CMK (cell line): ENCODE measurements at regions not wholly inside any gene's neighbourhood (a gene's known extent, or its start where the extent isn't known, plus 50 kb on each side); places are given as distances from the start of the nearest gene placed in this dataset.

ENCODE experiments used
- DNase-seq: peaks from one replicate; pipeline ENCODE4 v3.0.0-alpha.2; 2010; ENCODE audit warnings: low read depth

- no peak for DNase-seq
These were observed 422.6 kb downstream of the MAN2A1 start for GRCh38 chr5:110112348-110112747.

DNA sequence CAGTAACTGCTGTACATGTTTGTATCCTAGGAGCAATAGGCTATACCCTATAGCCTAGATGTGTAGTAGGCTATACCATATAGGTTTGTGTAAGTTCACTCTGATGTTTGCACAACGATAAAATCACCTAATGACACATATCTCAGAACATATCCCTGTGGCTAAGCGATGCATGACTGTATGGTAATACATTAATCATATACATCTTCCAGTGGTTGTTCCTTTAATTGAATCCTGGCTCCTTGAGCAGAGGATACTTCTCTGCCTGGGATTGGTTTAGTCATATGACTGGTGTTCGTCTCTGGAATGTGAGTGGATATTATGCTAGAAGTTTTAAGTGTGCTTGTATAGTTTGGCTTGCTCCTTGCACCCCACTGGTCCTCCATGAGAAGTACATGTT is 425.8 kb downstream of the MAN2A1 start:
- DNase-seq = no peak

DNA sequence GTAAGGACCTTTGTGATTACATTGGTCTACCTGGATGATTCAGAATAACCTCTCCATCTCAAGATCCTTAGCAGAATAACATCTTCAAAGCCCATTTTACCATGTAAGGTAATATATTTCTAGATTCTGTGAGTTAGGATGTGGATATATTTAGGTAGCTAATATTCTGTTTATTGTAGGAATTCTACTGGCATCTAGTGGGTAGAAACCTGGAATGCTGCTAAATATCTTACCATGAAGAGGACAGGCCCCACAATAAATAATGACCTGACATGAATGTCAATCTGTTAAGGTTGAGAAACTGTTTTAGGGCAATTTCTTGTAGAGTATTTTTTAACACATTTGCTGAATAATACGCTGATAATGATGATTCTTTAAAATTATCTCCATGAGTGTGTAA is 426.8 kb downstream of the MAN2A1 start:
- no peak for DNase-seq

- DNase-seq = no peak
These were observed 445.5 kb downstream of the MAN2A1 start for GRCh38 chr5:110134963-110135935.

- no peak for DNase-seq
These were observed 460.5 kb downstream of the MAN2A1 start for GRCh38 chr5:110150199-110150598.

DNA sequence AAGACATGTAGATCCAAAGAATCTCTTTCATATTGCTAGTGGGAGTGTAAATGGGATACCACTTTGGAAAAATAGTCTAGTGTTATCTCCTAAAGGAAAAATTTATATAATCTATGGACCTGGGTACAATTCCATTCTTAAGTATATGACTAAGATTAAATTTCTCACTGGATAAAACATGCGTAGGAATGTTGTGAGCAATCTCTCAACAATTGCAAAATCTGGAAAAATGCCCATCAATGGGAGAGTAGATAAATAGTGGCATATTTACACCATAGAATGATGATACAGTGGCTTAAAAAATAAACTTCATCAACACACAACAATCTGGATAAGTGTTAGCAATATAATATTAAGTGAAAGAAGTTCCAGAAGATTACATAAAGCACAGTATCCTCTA is 469.5 kb downstream of the MAN2A1 start:
- DNase-seq = no peak

DNA sequence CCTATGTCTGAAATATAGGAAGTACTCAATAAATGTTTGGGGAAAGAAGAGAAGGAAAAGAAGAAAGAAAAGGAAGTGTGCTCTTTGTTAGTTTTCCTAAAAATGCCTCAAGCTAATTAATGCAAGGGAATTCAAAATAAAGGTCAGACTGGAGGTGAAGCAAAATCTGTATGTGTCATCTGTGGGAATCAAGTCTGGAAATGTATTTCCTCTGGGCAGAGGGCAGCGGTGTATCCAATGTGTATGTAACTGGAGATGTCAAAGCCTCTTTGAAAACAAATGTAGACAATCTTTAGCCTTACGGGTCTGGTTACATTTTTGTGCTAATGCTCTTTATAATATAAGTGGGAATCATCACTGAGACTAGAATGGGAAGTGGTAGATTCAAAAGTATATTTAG is 471.4 kb downstream of the MAN2A1 start:
- DNase-seq = no peak

DNA sequence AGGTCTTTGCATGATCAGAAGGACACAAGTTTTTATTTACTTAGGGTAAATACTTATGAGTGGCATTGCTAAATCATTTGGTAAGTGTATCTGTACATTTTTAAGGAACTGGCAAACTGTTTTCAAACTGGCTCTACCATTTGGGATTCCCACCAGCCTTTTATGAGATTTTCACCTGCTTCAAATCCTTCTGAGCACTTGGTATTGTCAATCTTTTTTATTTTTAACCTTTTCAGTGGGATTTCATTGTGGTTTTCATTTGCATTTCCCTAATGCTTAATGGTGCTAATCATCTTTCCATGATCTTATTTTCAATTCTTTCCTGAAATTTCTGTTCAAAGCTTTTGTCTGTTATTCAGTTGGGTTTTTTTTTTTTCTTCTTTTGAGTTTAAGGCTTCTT is 475.6 kb downstream of the MAN2A1 start:
- DNase-seq = no peak

- DNase-seq = no peak
These were observed 477.7 kb downstream of the MAN2A1 start for GRCh38 chr5:110167384-110167783.

DNA sequence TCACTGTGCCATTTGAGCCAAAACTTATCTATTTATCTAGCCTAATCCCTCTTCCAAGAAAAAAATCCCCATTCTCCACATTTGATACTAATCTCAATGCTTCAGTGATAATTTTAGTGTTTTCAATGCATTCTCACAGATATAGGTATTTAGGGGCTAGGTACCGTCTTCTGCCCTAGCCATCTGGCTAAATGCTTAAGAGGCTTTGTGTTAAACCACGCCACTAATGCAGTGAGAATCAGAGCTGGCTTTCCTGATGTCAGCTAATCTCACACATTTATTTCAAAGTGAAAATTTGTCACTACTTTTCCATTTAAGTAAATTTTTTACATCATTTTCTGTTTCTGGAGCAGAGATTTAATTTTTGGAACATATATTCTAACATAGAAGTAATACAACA is 479.7 kb downstream of the MAN2A1 start:
- DNase-seq = no peak

DNA sequence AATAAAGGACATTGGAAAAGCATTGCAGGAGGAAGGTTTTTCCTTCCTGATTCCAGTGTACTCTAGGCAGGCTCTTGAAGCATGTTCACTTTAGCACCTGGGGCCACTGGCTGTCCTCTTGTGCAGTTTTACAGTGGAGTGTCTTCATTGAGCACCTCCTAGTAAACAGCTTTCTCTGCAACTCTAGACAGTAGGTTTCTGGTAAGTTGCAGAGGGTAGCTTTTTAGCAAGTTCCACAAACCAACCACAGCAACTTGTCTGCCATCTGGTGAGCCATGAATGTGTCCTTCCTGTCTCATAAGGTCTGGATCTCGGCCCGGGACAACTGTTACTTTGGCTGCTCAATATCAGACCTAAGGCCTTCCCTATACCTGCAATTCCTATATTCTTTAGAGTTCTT is 488.0 kb downstream of the MAN2A1 start:
- no peak for DNase-seq

- no peak for DNase-seq
These were observed 489.6 kb downstream of the MAN2A1 start for GRCh38 chr5:110179321-110179720.

DNA sequence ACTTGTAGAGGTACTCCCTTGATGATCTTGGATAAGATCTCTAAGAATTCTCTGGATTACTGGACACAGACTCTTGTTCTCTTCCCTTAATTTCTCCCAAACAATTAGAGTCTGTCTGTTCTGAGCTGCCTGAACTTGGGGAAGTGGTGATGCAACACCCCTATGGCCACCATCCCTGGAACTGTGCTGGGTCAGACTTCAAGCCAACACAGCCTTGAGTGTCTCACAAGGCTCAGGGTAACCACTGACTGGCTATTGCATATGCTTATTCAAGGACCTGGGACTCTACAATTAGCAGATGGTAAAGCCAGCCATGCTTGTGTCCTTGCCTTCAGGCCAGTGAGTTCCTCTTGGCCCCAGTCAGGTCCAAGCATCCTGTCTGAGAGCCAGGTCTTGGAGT is 504.5 kb downstream of the MAN2A1 start:
- no peak for DNase-seq

DNA sequence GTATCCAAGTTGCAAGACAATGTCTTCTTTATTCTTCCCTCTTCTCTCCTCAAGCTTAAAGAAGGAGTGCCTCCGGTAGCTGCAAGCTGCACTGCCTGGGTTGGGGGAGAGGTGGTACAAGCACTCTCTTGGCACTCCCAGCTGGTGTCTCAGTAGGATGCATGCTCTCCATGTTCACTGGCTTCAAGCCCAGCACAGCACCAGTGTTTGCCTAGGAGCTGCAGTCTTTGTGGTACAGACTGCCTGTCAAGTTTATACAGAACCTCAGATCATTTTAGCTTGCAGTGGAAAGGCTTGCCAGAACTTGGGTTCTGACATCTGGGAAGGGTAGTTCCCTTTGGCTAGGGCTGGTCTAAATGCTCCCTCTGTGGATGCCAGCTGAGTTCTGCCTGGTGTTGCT is 505.6 kb downstream of the MAN2A1 start:
- DNase-seq = no peak

- no peak for DNase-seq
These were observed 512.1 kb downstream of the MAN2A1 start for GRCh38 chr5:110201791-110202190.

DNA sequence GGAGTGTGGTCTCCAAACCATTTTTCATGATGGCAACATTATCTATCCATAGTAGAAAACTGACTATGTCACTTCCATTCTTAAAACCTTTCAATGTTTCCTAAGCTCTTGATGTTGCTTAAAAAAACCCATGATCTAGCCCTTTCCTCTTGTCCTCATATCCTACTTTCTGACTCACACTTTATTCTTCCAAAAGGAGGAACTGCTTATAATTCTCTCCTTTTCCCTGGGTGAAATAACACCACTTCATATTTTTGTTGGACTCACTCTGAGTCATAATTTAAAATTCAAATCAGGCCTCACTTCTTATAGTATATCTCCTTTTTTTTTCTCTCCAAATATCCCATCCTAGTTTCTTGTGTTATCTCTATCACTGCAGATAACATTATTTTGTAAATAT is 513.9 kb downstream of the MAN2A1 start:
- no peak for DNase-seq

DNA sequence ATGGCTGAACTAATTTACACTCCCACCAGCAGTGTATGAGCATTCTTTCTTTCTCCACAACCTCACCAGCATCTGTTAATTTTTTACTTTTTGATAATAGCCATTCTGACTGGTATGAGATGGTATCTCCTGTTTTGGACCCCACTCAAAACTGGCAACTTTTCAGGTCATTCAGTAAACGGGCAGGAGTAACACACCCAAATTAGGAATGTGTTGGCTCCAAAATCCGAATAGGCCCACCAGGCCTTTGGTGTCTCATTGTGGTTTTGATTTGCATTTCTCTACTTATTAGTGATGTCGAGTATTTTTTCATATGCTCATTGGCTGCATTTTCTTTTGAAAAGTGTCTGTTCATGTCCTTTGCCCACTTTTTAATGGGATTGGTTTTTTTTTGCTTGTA is 517.1 kb downstream of the TMEM232 start:
- DNase-seq = no peak

DNA sequence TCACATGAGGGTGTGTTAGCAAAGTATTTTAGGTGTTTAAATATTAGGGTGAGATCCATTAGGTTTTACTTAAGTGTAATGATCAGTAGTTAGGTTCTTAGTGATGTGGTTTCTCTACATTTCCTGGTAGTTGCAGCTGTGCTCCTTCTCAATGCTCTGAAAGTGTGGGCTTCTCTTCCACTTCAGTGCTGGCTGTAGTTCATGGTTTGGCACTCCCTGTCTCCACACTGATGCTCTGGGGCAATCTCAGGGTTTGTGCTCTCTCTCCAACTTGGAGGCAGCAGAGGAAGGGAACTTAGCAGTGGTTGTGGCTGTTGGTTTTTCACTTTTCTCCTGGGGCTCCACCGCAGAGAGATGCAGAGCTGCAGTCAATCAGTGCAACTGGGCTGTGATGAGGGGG is 507.5 kb downstream of the TMEM232 start:
- no peak for DNase-seq

- no peak for DNase-seq
These were observed 506.7 kb downstream of the TMEM232 start for GRCh38 chr5:110219769-110220168.

- DNase-seq = no peak
These were observed 505.4 kb downstream of the TMEM232 start for GRCh38 chr5:110221036-110221435.

- no peak for DNase-seq
These were observed 502.4 kb downstream of the TMEM232 start for GRCh38 chr5:110224050-110224449.

GRCh38 chr5:110225949-110226348 is 500.5 kb downstream of the TMEM232 start:
- DNase-seq = no peak

DNA sequence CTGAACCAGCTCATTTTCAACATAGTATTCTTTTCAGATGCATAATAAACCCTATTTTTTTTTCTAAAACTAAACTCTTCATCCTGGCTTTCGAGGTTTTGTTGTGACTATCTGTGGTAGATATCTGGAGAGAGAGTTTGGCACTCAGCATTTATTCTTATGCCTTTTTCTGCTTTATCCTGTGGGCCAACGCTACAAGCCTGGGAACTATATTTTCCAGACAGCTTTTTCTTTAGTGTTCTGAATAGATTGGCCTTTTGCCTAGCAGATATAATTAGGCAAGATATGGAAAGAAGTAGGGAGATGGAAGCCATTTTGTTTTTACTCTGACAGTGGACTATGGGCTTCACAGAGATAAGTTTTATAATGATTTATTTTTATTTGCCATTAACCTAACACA is 486.7 kb downstream of the TMEM232 start:
- DNase-seq = no peak

- DNase-seq = no peak
These were observed 483.5 kb downstream of the TMEM232 start for GRCh38 chr5:110242950-110243349.
